ENCODE measurements at regions not wholly inside any gene's neighbourhood (a gene's known extent, or its start where the extent isn't known, plus 50 kb on each side); places are given as distances from the start of the nearest gene placed in this dataset.

- ATAC-seq, result no peak
- no peak for DNase-seq
- WGBS, 4 donors, result 76 to 87% (median 82%) methylated on average over 4 of the region's 4 CpGs
- no peaks in the 10 kb centered on the region for H3K9me3 ChIP-seq
- H3K4me3 ChIP-seq, result no peak overlapping the region
- intact Hi-C loops (cut with DNase I), result no loop called here
- TF ChIP-seq CTCF (IDR thresholded peaks at IDR 0.05), result no peak
- TF ChIP-seq POLR2A (IDR thresholded peaks at IDR 0.05), result no peak
- H3K27ac ChIP-seq, result no peak overlapping the region
- H3K4me1 ChIP-seq, result no peaks in the 10 kb centered on the region
- no peaks in the 10 kb centered on the region for H3K27me3 ChIP-seq
- no peaks in the 10 kb centered on the region for H3K36me3 ChIP-seq
These were observed 304.6 kb upstream of the TENM3 start for GRCh38 chr4:181938631-181939030.

GRCh38 chr4:181939199-181939945 is 303.8 kb upstream of the TENM3 start:
- no peak overlapping the region for H3K27ac ChIP-seq
- no peak overlapping the region for H3K4me3 ChIP-seq
- H3K27me3 ChIP-seq, result no peaks in the 10 kb centered on the region
- DNase-seq (no peak), ATAC-seq (no peak)
- 63 to 66% (median 65%) methylated on average over 15 of the region's 15 CpGs for WGBS, 4 donors
- TF ChIP-seq POLR2A (IDR thresholded peaks at IDR 0.05) (no peak), CTCF (IDR thresholded peaks at IDR 0.05) (no peak)
- no peaks in the 10 kb centered on the region for H3K4me1 ChIP-seq
- intact Hi-C loops (cut with DNase I), result no loop called here
- no peaks in the 10 kb centered on the region for H3K36me3 ChIP-seq
- H3K9me3 ChIP-seq, result no peaks in the 10 kb centered on the region

GRCh38 chr4:181944527-181944926 is 298.7 kb upstream of the TENM3 start:
- WGBS, 4 donors, result 79 to 88% (median 83%) methylated on average over 2 to 8 of the region's 8 CpGs
- H3K27ac ChIP-seq, result no peak overlapping the region
- ATAC-seq (no peak), DNase-seq (no peak)
- H3K4me3 ChIP-seq, result no peak overlapping the region
- no peaks in the 10 kb centered on the region for H3K4me1 ChIP-seq
- intact Hi-C loops (cut with DNase I), result no loop called here
- H3K36me3 ChIP-seq, result no peaks in the 10 kb centered on the region
- no peaks in the 10 kb centered on the region for H3K27me3 ChIP-seq
- no peak for TF ChIP-seq CTCF (IDR thresholded peaks at IDR 0.05)
- TF ChIP-seq POLR2A (IDR thresholded peaks at IDR 0.05), result no peak
- H3K9me3 ChIP-seq, result no peaks in the 10 kb centered on the region

- DNase-seq (no peak), ATAC-seq (no peak)
- Histone ChIP-seq H3K27ac (no peak overlapping the region), H3K36me3 (no peaks in the 10 kb centered on the region), H3K9me3 (no peaks in the 10 kb centered on the region), H3K4me3 (no peak overlapping the region), H3K4me1 (no peaks in the 10 kb centered on the region), H3K27me3 (no peaks in the 10 kb centered on the region)
- 84 to 90% (median 85%) methylated on average over 4 of the region's 4 CpGs for WGBS, 4 donors
- intact Hi-C loops (cut with DNase I), result no loop called here
- TF ChIP-seq POLR2A (IDR thresholded peaks at IDR 0.05) (no peak), CTCF (IDR thresholded peaks at IDR 0.05) (no peak)
These were observed 296.3 kb upstream of the TENM3 start for GRCh38 chr4:181946902-181947301.

All from heart left ventricle (tissue), 16 donors.